ENCODE measurements at regions not wholly inside any gene's neighbourhood (a gene's known extent, or its start where the extent isn't known, plus 50 kb on each side); places are given as distances from the start of the nearest gene placed in this dataset.

- H3K4me1 ChIP-seq (ENCODE audit: control insufficient read depth, insufficient read depth, low read length), result no peaks in the 10 kb centered on the region
- DNase-seq, result no peak
- H3K9me3 ChIP-seq (ENCODE audit: control insufficient read depth, low read depth, low read length), result no peaks in the 10 kb centered on the region
- H3K36me3 ChIP-seq (ENCODE audit: control insufficient read depth, insufficient read depth, low read length), result no peaks in the 10 kb centered on the region
- no peak overlapping the region for H3K27ac ChIP-seq (ENCODE audit: low read length)
- H3K27me3 ChIP-seq (ENCODE audit: control insufficient read depth, insufficient read depth, low read length), result no peaks in the 10 kb centered on the region
- no CpG with 5 or more reads among the region's 1 CpG for WGBS (ENCODE audit: insufficient coverage, low lambda C conversion rate)
- no peak overlapping the region for H3K4me3 ChIP-seq (ENCODE audit: low read length)
Measured at GRCh38 chr14:88998027-88998426, 173.6 kb downstream of the TTC8 start.

- Histone ChIP-seq H3K27ac (ENCODE audit: low read length) (no peak overlapping the region), H3K36me3 (ENCODE audit: control insufficient read depth, insufficient read depth, low read length) (no peaks in the 10 kb centered on the region), H3K9me3 (ENCODE audit: control insufficient read depth, low read depth, low read length) (no peaks in the 10 kb centered on the region), H3K4me3 (ENCODE audit: low read length) (no peak overlapping the region), H3K4me1 (ENCODE audit: control insufficient read depth, insufficient read depth, low read length) (peaks cover 5% of the 10 kb centered on the region), H3K27me3 (ENCODE audit: control insufficient read depth, insufficient read depth, low read length) (no peaks in the 10 kb centered on the region)
- 83% methylated on average over 2 of the region's 5 CpGs for WGBS (ENCODE audit: insufficient coverage, low lambda C conversion rate)
- no peak for DNase-seq
Measured at GRCh38 chr14:88999137-88999536, 174.7 kb downstream of the TTC8 start.

DNA sequence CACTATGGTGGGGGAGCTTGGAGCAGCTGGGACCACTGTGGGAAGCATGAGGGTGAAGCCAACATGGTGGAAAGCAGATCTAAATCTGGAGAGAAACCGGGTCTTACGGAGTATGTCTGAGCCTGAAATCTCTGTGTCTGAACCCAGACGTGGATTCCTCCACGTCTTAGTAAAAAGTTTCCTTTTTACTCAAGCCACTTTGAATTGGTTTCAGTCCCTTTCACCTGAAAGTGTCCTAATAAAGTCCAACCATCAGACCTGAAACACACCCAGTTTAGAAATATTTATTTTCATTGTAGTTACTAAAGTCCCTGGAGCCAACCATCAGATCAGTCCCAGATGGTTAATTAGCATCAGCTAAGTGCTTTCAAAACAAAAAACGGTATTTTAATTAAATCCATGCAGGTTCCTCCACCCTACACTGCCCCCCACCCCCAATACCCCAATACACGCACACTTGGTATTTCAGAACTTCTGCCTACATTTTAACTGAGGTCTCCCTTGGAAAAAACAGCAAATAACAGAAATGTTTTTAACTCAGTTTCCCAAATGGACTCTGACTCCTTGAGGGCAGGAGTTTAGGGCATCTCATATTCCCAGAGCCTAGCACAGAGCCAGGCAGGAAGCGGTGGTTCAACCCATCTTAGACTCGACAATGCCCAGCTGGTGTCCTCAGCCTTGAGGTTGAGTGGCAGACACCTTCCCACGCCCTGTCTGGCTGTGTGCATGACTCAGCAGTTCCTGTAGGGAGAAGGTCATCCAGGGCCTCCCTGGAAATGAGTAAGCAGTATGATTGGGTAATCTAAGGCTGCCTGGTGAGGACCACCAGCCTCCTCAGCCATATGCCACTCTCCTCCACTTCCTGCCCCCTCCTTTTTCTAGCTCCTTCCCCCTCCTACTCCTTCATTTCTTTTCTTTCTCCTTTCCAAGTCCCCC is 175.8 kb downstream of the TTC8 start:
- WGBS (ENCODE audit: insufficient coverage, low lambda C conversion rate), result 100% methylated on average over 1 of the region's 9 CpGs
- peak; percentile 53 to 68 for DNase-seq
- Histone ChIP-seq H3K36me3 (ENCODE audit: control insufficient read depth, insufficient read depth, low read length) (no peaks in the 10 kb centered on the region), H3K27ac (ENCODE audit: low read length) (no peak overlapping the region), H3K4me1 (ENCODE audit: control insufficient read depth, insufficient read depth, low read length) (peaks cover 11% of the 10 kb centered on the region), H3K27me3 (ENCODE audit: control insufficient read depth, insufficient read depth, low read length) (no peaks in the 10 kb centered on the region), H3K9me3 (ENCODE audit: control insufficient read depth, low read depth, low read length) (no peaks in the 10 kb centered on the region), H3K4me3 (ENCODE audit: low read length) (no peak overlapping the region)

GRCh38 chr14:89004166-89004565 is 179.7 kb downstream of the TTC8 start:
- Histone ChIP-seq H3K9me3 (ENCODE audit: control insufficient read depth, low read depth, low read length) (no peaks in the 10 kb centered on the region), H3K27ac (ENCODE audit: low read length) (peak overlapping the region; percentile 2), H3K27me3 (ENCODE audit: control insufficient read depth, insufficient read depth, low read length) (no peaks in the 10 kb centered on the region), H3K4me3 (ENCODE audit: low read length) (no peak overlapping the region), H3K36me3 (ENCODE audit: control insufficient read depth, insufficient read depth, low read length) (no peaks in the 10 kb centered on the region), H3K4me1 (ENCODE audit: control insufficient read depth, insufficient read depth, low read length) (peaks cover 11% of the 10 kb centered on the region)
- DNase-seq, result peak; percentile 61 to 85

GRCh38 chr14:89007906-89008305 is 183.5 kb downstream of the TTC8 start:
- H3K4me3 ChIP-seq (ENCODE audit: low read length), result no peak overlapping the region
- H3K27ac ChIP-seq (ENCODE audit: low read length), result no peak overlapping the region
- H3K9me3 ChIP-seq (ENCODE audit: control insufficient read depth, low read depth, low read length), result no peaks in the 10 kb centered on the region
- no peaks in the 10 kb centered on the region for H3K27me3 ChIP-seq (ENCODE audit: control insufficient read depth, insufficient read depth, low read length)
- peaks cover 24% of the 10 kb centered on the region for H3K4me1 ChIP-seq (ENCODE audit: control insufficient read depth, insufficient read depth, low read length)
- no peak for DNase-seq
- H3K36me3 ChIP-seq (ENCODE audit: control insufficient read depth, insufficient read depth, low read length), result no peaks in the 10 kb centered on the region

GRCh38 chr14:89011355-89012281 is 187.2 kb downstream of the TTC8 start:
- 55% methylated on average over 5 of the region's 10 CpGs for WGBS (ENCODE audit: insufficient coverage, low lambda C conversion rate)

DNA sequence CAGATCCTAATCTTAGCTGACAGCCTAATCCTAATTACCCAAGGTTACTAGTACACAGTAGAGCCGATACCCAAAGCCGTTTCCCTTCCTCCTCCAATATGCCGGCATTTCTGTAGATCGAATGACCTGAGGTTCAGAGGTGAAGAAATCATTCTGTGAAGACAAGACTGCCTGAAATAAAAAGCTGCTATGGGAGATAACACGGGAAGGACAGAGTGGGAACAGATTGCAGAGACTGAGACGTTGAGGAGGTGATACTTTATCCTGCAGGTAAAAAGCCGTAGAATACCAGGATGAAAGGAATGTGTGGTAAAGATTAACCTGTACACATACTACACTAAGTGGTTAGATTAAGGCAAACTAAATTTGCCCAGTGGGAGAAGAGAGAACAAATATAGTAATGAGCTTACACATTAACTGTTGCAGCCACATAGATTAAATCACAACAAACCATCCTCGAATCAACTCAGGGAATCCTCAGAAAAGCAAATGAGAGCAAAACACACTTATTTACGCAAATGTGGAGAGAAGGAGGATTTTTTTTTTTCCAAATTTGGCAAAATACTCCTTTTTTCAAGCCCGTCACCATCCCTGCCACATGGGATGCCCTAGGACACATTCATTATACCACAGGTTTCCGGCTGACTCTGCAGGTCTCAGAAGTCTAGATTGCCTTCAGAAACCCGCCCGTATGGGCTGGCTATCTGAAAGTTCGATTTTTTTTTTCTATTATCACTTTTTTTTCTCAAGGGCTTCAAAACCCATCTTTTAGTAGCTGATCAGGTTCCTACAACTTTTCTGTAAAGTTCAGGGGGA is 188.0 kb downstream of the TTC8 start:
- H3K4me3 ChIP-seq (ENCODE audit: low read length), result peak overlapping the region; percentile 30
- no peaks in the 10 kb centered on the region for H3K9me3 ChIP-seq (ENCODE audit: control insufficient read depth, low read depth, low read length)
- peak overlapping the region; percentile 85 for H3K27ac ChIP-seq (ENCODE audit: low read length)
- 41% methylated on average over 5 of the region's 14 CpGs for WGBS (ENCODE audit: insufficient coverage, low lambda C conversion rate)
- DNase-seq, result peak; percentile 54 to 85
- H3K36me3 ChIP-seq (ENCODE audit: control insufficient read depth, insufficient read depth, low read length), result no peaks in the 10 kb centered on the region
- peaks cover 19% of the 10 kb centered on the region for H3K4me1 ChIP-seq (ENCODE audit: control insufficient read depth, insufficient read depth, low read length)
- no peaks in the 10 kb centered on the region for H3K27me3 ChIP-seq (ENCODE audit: control insufficient read depth, insufficient read depth, low read length)

More at GRCh38 chr14:89011355-89012281, 187.2 kb downstream of the TTC8 start:
- peaks cover 19% of the 10 kb centered on the region for H3K4me1 ChIP-seq (ENCODE audit: control insufficient read depth, insufficient read depth, low read length)
- peak overlapping the region; percentile 30 for H3K4me3 ChIP-seq (ENCODE audit: low read length)
- peak; percentile 33 to 83 for DNase-seq
- no peaks in the 10 kb centered on the region for H3K27me3 ChIP-seq (ENCODE audit: control insufficient read depth, insufficient read depth, low read length)
- H3K9me3 ChIP-seq (ENCODE audit: control insufficient read depth, low read depth, low read length), result no peaks in the 10 kb centered on the region
- peak overlapping the region; percentile 85 for H3K27ac ChIP-seq (ENCODE audit: low read length)
- H3K36me3 ChIP-seq (ENCODE audit: control insufficient read depth, insufficient read depth, low read length), result no peaks in the 10 kb centered on the region

- no CpG with 5 or more reads among the region's 7 CpGs for WGBS (ENCODE audit: insufficient coverage, low lambda C conversion rate)
- Histone ChIP-seq H3K27ac (ENCODE audit: low read length) (peak overlapping the region; percentile 85), H3K36me3 (ENCODE audit: control insufficient read depth, insufficient read depth, low read length) (no peaks in the 10 kb centered on the region), H3K27me3 (ENCODE audit: control insufficient read depth, insufficient read depth, low read length) (no peaks in the 10 kb centered on the region), H3K4me3 (ENCODE audit: low read length) (peak overlapping the region; percentile 10), H3K4me1 (ENCODE audit: control insufficient read depth, insufficient read depth, low read length) (peaks cover 19% of the 10 kb centered on the region), H3K9me3 (ENCODE audit: control insufficient read depth, low read depth, low read length) (no peaks in the 10 kb centered on the region)
- peak; percentile 51 to 73 for DNase-seq
Measured at GRCh38 chr14:89013098-89013504, 188.7 kb downstream of the TTC8 start.

GRCh38 chr14:89013698-89014568 is 189.5 kb downstream of the TTC8 start:
- no peak for DNase-seq
- Histone ChIP-seq H3K36me3 (ENCODE audit: control insufficient read depth, insufficient read depth, low read length) (no peaks in the 10 kb centered on the region), H3K27me3 (ENCODE audit: control insufficient read depth, insufficient read depth, low read length) (no peaks in the 10 kb centered on the region), H3K4me1 (ENCODE audit: control insufficient read depth, insufficient read depth, low read length) (peaks cover 19% of the 10 kb centered on the region), H3K27ac (ENCODE audit: low read length) (no peak overlapping the region), H3K9me3 (ENCODE audit: control insufficient read depth, low read depth, low read length) (no peaks in the 10 kb centered on the region), H3K4me3 (ENCODE audit: low read length) (no peak overlapping the region)
- 57% methylated on average over 5 of the region's 11 CpGs for WGBS (ENCODE audit: insufficient coverage, low lambda C conversion rate)
